T-helper 1 cell treated with Interleukin-12 subunit alpha and Interleukin-12 subunit beta and Interleukin-4 antibody, amounts not matched to agents 30 μg/mL and 1 μg/mL, for 36 hours (primary cell): ENCODE measurements at regions not wholly inside any gene's neighbourhood (a gene's known extent, or its start where the extent isn't known, plus 50 kb on each side); places are given as distances from the start of the nearest gene placed in this dataset.

Source experiments
- H3K27ac Mint-ChIP-seq: one replicate; pipeline ENCODE4 v1.8.0; 2021; ENCODE audit warnings: mild to moderate bottlenecking, mixed read lengths
- H3K27me3 Mint-ChIP-seq: one replicate; pipeline ENCODE4 v1.8.0; 2021; ENCODE audit warnings: low read depth, mixed read lengths
- H3K36me3 Mint-ChIP-seq: one replicate; pipeline ENCODE4 v1.8.0; 2021; ENCODE audit warnings: low read depth, mixed read lengths
- H3K4me1 Mint-ChIP-seq: one replicate; pipeline ENCODE4 v1.8.0; 2021; ENCODE audit warnings: low read depth, mixed read lengths
- H3K4me3 Mint-ChIP-seq: one replicate; pipeline ENCODE4 v1.8.0; 2021; ENCODE audit warnings: mild to moderate bottlenecking, moderate library complexity, mixed read lengths
- H3K9me3 Mint-ChIP-seq: one replicate; pipeline ENCODE4 v1.8.0; 2021; ENCODE audit warnings: mixed read lengths

DNA sequence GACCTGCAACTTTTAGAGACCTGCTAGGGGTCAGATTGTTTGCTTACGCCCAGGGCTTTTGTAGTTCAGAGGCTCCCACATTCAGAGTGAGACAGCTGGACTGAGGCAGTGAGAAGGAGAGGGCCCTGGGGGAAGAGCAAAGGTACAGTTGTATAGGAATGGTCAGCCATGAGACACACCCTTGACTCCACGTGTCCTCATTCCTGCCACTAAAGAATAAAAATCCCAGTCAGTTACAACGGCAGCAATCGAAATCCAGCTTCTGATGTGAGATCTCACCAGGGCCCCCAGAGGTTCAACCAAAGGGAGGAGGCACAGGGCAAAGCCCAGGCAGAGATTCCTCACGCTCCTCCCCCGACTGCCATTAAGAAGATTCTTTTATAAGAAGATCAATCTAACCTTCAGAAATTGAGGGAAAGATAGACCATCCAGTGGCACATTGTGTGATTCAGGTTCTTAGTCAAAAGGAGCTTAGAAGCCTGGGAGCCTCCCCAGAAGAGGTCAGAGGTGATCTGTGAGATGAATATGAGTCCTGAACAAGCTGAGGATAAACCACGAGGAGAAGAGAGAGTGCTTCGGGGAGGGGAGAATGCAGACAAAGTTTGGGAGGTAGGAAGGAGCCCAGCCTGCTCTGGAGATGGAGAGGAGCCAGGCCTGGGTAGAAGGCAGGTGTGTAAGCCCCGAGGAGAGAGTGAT, 317.0 kb downstream of the CYP26B1 start:
- Mint-ChIP-seq H3K27me3 (no peaks in the 10 kb centered on the region), H3K27ac (no peak overlapping the region), H3K4me1 (no peaks in the 10 kb centered on the region), H3K36me3 (no peaks in the 10 kb centered on the region), H3K9me3 (no peaks in the 10 kb centered on the region), H3K4me3 (no peak overlapping the region)

GRCh38 chr2:71829008-71829407, 318.7 kb downstream of the CYP26B1 start:
- H3K27ac Mint-ChIP-seq = no peak overlapping the region
- no peaks in the 10 kb centered on the region for H3K9me3 Mint-ChIP-seq
- H3K27me3 Mint-ChIP-seq = no peaks in the 10 kb centered on the region
- H3K36me3 Mint-ChIP-seq = no peaks in the 10 kb centered on the region
- H3K4me3 Mint-ChIP-seq = no peak overlapping the region
- H3K4me1 Mint-ChIP-seq = no peaks in the 10 kb centered on the region

GRCh38 chr2:71827973-71828372, 319.7 kb downstream of the CYP26B1 start:
- H3K4me1 Mint-ChIP-seq = no peaks in the 10 kb centered on the region
- H3K36me3 Mint-ChIP-seq = no peaks in the 10 kb centered on the region
- H3K27me3 Mint-ChIP-seq = peaks cover 3% of the 10 kb centered on the region
- no peak overlapping the region for H3K4me3 Mint-ChIP-seq
- H3K27ac Mint-ChIP-seq = no peak overlapping the region
- no peaks in the 10 kb centered on the region for H3K9me3 Mint-ChIP-seq

DNA sequence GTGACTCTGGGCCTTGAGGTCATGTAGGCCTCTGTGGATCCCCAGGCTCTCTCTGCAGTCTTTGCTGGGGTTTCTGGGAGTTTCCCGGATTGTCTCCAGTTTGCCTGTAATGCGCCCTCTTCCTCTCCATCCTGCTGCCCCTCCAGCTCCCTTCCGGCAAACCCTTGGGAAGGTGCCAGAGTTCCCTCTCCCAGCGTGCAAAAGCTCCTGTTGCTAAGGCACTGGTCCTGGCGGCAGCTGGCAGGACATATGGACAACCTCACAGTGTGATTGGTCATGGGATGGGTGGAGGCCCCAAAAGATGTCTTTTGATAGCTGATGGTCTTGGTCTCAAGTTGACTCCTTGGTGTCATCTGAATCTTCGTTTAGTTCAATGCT, 320.1 kb downstream of the CYP26B1 start:
- Mint-ChIP-seq H3K36me3 (no peaks in the 10 kb centered on the region), H3K27me3 (peaks cover 5% of the 10 kb centered on the region), H3K4me1 (no peaks in the 10 kb centered on the region), H3K9me3 (no peaks in the 10 kb centered on the region), H3K4me3 (no peak overlapping the region), H3K27ac (no peak overlapping the region)

GRCh38 chr2:71826826-71827523, 320.7 kb downstream of the CYP26B1 start:
- Mint-ChIP-seq H3K27ac (no peak overlapping the region), H3K9me3 (no peaks in the 10 kb centered on the region), H3K36me3 (no peaks in the 10 kb centered on the region), H3K4me1 (no peaks in the 10 kb centered on the region), H3K27me3 (peaks cover 5% of the 10 kb centered on the region), H3K4me3 (no peak overlapping the region)

- H3K36me3 Mint-ChIP-seq = no peaks in the 10 kb centered on the region
- H3K4me1 Mint-ChIP-seq = no peaks in the 10 kb centered on the region
- H3K9me3 Mint-ChIP-seq = no peaks in the 10 kb centered on the region
- no peak overlapping the region for H3K27ac Mint-ChIP-seq
- peaks cover 6% of the 10 kb centered on the region for H3K27me3 Mint-ChIP-seq
- H3K4me3 Mint-ChIP-seq = no peak overlapping the region
Observed at GRCh38 chr2:71826299-71826698, 321.4 kb downstream of the CYP26B1 start.

GRCh38 chr2:71824436-71824835, 323.2 kb downstream of the CYP26B1 start:
- Mint-ChIP-seq H3K27me3 (peaks cover 9% of the 10 kb centered on the region), H3K4me3 (no peak overlapping the region), H3K4me1 (no peaks in the 10 kb centered on the region), H3K36me3 (no peaks in the 10 kb centered on the region), H3K27ac (no peak overlapping the region), H3K9me3 (no peaks in the 10 kb centered on the region)

DNA sequence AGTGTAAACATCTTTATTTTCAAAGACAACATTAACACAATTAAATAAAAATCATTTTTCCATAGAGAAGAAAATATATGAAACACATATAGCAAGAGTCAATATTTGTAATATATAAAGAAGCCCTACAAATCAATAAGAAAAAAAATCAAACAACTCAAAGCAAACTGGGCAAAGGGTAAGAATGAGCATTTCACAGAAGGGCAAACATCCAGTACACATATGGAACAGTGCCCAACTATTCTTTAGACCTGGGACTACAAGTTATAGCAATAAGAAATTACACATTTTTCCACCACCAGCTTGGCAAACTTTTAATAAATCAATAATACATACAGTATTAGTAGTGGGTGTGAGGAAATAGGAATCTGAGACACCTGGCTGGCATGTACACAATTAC, 324.1 kb downstream of the CYP26B1 start:
- Mint-ChIP-seq H3K36me3 (no peaks in the 10 kb centered on the region), H3K4me1 (no peaks in the 10 kb centered on the region), H3K9me3 (no peaks in the 10 kb centered on the region), H3K27ac (no peak overlapping the region), H3K27me3 (peaks cover 9% of the 10 kb centered on the region), H3K4me3 (no peak overlapping the region)

- H3K27ac Mint-ChIP-seq = no peak overlapping the region
- no peaks in the 10 kb centered on the region for H3K4me1 Mint-ChIP-seq
- H3K27me3 Mint-ChIP-seq = peaks cover 9% of the 10 kb centered on the region
- H3K9me3 Mint-ChIP-seq = no peaks in the 10 kb centered on the region
- no peak overlapping the region for H3K4me3 Mint-ChIP-seq
- no peaks in the 10 kb centered on the region for H3K36me3 Mint-ChIP-seq
Observed at GRCh38 chr2:71822463-71822862, 325.2 kb downstream of the CYP26B1 start.

DNA sequence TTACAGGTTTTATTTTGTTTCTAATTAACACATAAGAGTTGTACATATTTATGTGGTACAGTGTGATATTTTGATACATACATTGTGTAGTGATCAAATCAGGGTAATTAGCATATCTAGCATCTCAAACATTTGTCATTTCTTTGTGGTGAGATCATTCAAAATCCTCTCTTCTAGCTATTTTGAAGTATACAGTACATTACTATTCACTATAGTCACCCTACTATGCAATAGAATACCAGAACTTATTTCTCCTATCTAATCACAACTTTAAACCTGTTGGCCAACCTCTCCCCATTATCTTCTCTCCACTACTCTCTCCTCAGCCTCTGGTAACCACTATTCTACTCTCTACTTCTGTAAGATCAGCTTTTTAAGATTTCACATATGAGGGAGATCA, 325.8 kb downstream of the CYP26B1 start:
- Mint-ChIP-seq H3K36me3 (no peaks in the 10 kb centered on the region), H3K4me1 (no peaks in the 10 kb centered on the region), H3K27me3 (peaks cover 9% of the 10 kb centered on the region), H3K27ac (no peak overlapping the region), H3K4me3 (no peak overlapping the region), H3K9me3 (no peaks in the 10 kb centered on the region)

GRCh38 chr2:71816815-71817214, 330.8 kb downstream of the CYP26B1 start:
- Mint-ChIP-seq H3K4me1 (no peaks in the 10 kb centered on the region), H3K36me3 (no peaks in the 10 kb centered on the region), H3K27ac (no peak overlapping the region), H3K4me3 (no peak overlapping the region), H3K27me3 (peaks cover 4% of the 10 kb centered on the region), H3K9me3 (no peaks in the 10 kb centered on the region)

- H3K4me1 Mint-ChIP-seq = no peaks in the 10 kb centered on the region
- no peak overlapping the region for H3K27ac Mint-ChIP-seq
- H3K27me3 Mint-ChIP-seq = no peaks in the 10 kb centered on the region
- H3K9me3 Mint-ChIP-seq = no peaks in the 10 kb centered on the region
- H3K4me3 Mint-ChIP-seq = no peak overlapping the region
- no peaks in the 10 kb centered on the region for H3K36me3 Mint-ChIP-seq
Observed at GRCh38 chr2:71815701-71816474, 331.8 kb downstream of the CYP26B1 start.

DNA sequence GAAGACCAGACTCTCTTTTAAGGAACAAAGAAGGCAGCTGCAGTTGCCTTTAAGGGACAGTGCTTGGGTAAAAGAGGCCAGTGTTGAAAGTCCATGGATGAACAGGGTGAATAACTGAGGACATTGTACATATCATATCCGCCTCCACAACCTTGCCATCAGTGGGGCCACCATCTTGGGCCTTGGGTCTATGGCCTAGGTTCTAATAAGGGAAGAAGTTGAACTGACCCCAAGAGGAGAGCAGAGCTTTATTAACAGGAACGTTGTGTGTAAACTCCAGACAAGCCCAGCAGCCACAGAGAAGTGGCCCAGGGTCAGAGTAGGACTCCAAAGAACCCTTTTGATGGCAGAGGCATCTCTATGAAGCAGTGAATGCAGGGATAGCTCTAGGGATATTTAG, 332.8 kb downstream of the CYP26B1 start:
- Mint-ChIP-seq H3K4me1 (no peaks in the 10 kb centered on the region), H3K27ac (no peak overlapping the region), H3K4me3 (no peak overlapping the region), H3K36me3 (no peaks in the 10 kb centered on the region), H3K27me3 (no peaks in the 10 kb centered on the region), H3K9me3 (no peaks in the 10 kb centered on the region)

DNA sequence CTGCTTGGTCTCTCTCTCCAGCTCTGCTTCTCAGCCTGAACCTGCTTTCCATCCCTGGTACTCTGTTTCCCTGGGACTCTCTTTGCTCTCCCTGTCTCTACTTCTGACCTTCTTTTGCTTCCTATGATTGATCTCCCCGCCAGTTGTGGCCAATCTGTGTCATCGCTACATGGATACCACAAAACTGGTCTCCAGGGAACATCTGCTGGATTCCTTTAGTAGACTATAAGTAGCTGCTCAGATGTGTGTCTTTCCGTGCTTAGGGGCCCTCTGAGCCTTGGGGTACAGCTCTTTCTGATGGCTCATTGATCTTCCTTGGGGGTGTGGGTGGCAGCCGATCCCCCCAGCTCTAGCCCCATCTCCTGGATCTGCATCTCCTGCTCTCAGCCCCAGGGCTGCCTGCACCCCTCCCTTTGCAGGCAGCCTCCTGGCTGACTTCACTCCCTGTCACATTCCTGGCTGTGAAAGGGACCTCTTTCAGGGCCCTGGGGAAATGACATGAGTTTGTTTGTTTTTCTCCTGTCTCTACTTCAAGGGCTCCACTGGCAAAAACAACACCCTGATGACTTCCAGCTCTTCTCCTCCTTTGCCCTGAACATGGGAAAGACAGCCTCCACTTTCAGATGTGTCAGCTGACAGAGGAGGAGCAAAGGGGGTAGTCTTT, 333.7 kb downstream of the CYP26B1 start:
- no peak overlapping the region for H3K4me3 Mint-ChIP-seq
- H3K27me3 Mint-ChIP-seq = no peaks in the 10 kb centered on the region
- no peaks in the 10 kb centered on the region for H3K4me1 Mint-ChIP-seq
- no peaks in the 10 kb centered on the region for H3K36me3 Mint-ChIP-seq
- H3K9me3 Mint-ChIP-seq = no peaks in the 10 kb centered on the region
- H3K27ac Mint-ChIP-seq = no peak overlapping the region
